MM.1S (cell line): ENCODE measurements at regions not wholly inside any gene's neighbourhood (a gene's known extent, or its start where the extent isn't known, plus 50 kb on each side); places are given as distances from the start of the nearest gene placed in this dataset.

Experiments used
- DNase-seq: peaks from one replicate; pipeline ENCODE4 v3.0.0-alpha.2; 2015
- H2AFZ ChIP-seq: fragments of 300-600 bp; sonication (generic); 2 replicates; pipeline ENCODE4 v1.6.0; 2016; ENCODE audit warnings: antibody characterized with exemption, low read length
- H3F3A ChIP-seq: fragments of 300-600 bp; sonication (generic); 2 replicates; pipeline ENCODE4 v1.6.1; 2016; ENCODE audit warnings: mild to moderate bottlenecking, antibody characterized with exemption, low read length, moderate library complexity, mixed read lengths; ENCODE audit not compliant: insufficient read depth
- H3K27ac ChIP-seq: fragments of 300-600 bp; sonication (generic); 2 replicates; pipeline ENCODE4 v1.5.1; 2016; ENCODE audit warnings: mild to moderate bottlenecking, low read length
- H3K27me3 ChIP-seq: fragments of 300-600 bp; sonication (generic); replicated peaks from 2 replicates; pipeline ENCODE4 v1.6.0; 2016; ENCODE audit warnings: low read length; ENCODE audit not compliant: insufficient read depth
- H3K36me3 ChIP-seq: fragments of 300-600 bp; sonication (generic); replicated peaks from 2 replicates; pipeline ENCODE4 v1.6.1; 2016; ENCODE audit warnings: mild to moderate bottlenecking, low read length, mixed read lengths; ENCODE audit not compliant: insufficient read depth
- H3K4me1 ChIP-seq: fragments of 300-600 bp; sonication (generic); 2 replicates; pipeline ENCODE4 v1.6.1; 2016; ENCODE audit warnings: low read length, mixed read lengths
- H3K4me2 ChIP-seq: fragments of 300-600 bp; sonication (generic); 2 replicates; pipeline ENCODE4 v1.6.0; 2016; ENCODE audit warnings: low read depth, low read length
- H3K4me3 ChIP-seq: fragments of 300-600 bp; sonication (generic); 2 replicates; pipeline ENCODE4 v1.5.1; 2016; ENCODE audit warnings: low read length, mixed read lengths
- H3K79me2 ChIP-seq: fragments of 300-600 bp; sonication (generic); 2 replicates; pipeline ENCODE4 v1.6.1; 2016; ENCODE audit warnings: mixed run types, low read length, mixed read lengths
- H3K9ac ChIP-seq: fragments of 300-600 bp; sonication (generic); 2 replicates; pipeline ENCODE4 v1.6.1; 2016; ENCODE audit warnings: low read length, mixed read lengths
- H3K9me2 ChIP-seq: fragments of 300-600 bp; sonication (generic); replicated peaks from 2 replicates; pipeline ENCODE4 v1.6.1; 2016; ENCODE audit warnings: mild to moderate bottlenecking, low read length, mixed read lengths; ENCODE audit not compliant: insufficient read depth
- H3K9me3 ChIP-seq: fragments of 300-600 bp; sonication (generic); replicated peaks from 2 replicates; pipeline ENCODE4 v1.6.1; 2016; ENCODE audit warnings: mild to moderate bottlenecking, low read length, mixed read lengths; ENCODE audit not compliant: insufficient read depth
- H4K20me1 ChIP-seq: fragments of 300-600 bp; sonication (generic); 2 replicates; pipeline ENCODE4 v1.6.1; 2016; ENCODE audit warnings: mild to moderate bottlenecking, low read length, moderate library complexity, mixed read lengths; ENCODE audit not compliant: insufficient read depth
- CTCF ChIP-seq: fragments of 300-600 bp; sonication (generic); IDR thresholded peaks from 2 replicates; pipeline ENCODE4 v1.5.1; 2016; ENCODE audit warnings: antibody characterized with exemption, low read length, mixed read lengths
- EZH2phosphoT487 ChIP-seq: fragments of 300-600 bp; sonication (generic); IDR thresholded peaks from 2 replicates; pipeline ENCODE4 v1.6.1; 2018; ENCODE audit warnings: antibody characterized with exemption, low read length

- H3K36me3 ChIP-seq: no peaks in the 10 kb centered on the region
- no peaks in the 10 kb centered on the region for H3K27me3 ChIP-seq
- no peak overlapping the region for H3K9ac ChIP-seq
- H3K4me1 ChIP-seq: no peaks in the 10 kb centered on the region
- no peaks in the 10 kb centered on the region for H3F3A ChIP-seq
- no peak overlapping the region for H3K4me3 ChIP-seq
- H3K9me2 ChIP-seq: no peaks in the 10 kb centered on the region
- H2AFZ ChIP-seq: no peak overlapping the region
- no peak overlapping the region for H3K27ac ChIP-seq
- no peak for DNase-seq
- H3K9me3 ChIP-seq: no peaks in the 10 kb centered on the region
- TF ChIP-seq EZH2phosphoT487: no peak
- TF ChIP-seq CTCF: no peak
- H3K79me2 ChIP-seq: no peaks in the 10 kb centered on the region
- H3K4me2 ChIP-seq: no peak overlapping the region
- H4K20me1 ChIP-seq: no peaks in the 10 kb centered on the region
These were observed 53.5 kb upstream of the SPOPL start for GRCh38 chr2:138447889-138448570.
